Esophagus muscularis mucosa (tissue), 3 donors: ENCODE measurements at regions not wholly inside any gene's neighbourhood (a gene's known extent, or its start where the extent isn't known, plus 50 kb on each side); places are given as distances from the start of the nearest gene placed in this dataset.

Experiments used
- CTCF ChIP-seq, 3 experiments: fragments of 200-600 bp in 2 of 3; fragments of 450-650 bp in 1 of 3; sonication (generic) in 2 of 3; IDR thresholded peaks; one replicate each; pipeline ENCODE4 v1.5.1; 2017 to 2019; ENCODE audit warnings: antibody characterized with exemption in 3 of 3, mild to moderate bottlenecking in 2 of 3, moderate library complexity in 1 of 3
- POLR2AphosphoS5 ChIP-seq, 2 donors: sonication (generic); formaldehyde crosslinking; IDR thresholded peaks; one replicate each; pipeline ENCODE4 v1.6.1; 2017; ENCODE audit warnings: antibody characterized with exemption in 2 of 2

DNA sequence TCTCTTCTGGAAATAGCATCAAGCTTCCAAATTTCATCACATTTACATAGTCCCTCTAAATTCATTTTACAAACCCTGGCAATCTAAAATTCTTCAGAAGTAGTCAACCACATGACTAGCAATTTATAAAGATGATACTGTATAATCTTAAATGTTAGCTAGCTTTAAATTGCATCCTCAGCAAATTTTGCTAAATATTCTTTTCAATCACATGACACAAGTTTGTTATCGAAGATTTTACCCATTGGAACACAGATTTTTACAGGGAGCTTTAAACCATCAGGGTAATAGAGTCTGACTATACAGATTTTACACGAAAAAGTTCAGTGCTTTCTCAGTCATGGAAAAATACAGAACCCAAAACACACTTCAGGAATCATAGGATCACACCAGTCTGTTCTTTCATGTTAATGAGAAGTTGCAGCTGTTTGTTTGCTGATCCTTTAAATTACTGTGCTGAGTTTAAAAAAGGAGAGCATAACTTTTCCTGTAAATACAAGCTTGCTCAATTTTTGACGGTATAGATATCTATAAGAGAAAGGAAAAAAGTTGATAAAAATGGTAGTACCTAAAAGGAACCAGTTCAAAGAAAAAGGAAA, 445.8 kb upstream of the ADGRB3 start:
- TF ChIP-seq POLR2AphosphoS5 (IDR thresholded peaks at IDR 0.05) (no peak), CTCF (IDR thresholded peaks at IDR 0.05) (no peak)
